C4-2B (cell line): ENCODE measurements at regions not wholly inside any gene's neighbourhood (a gene's known extent, or its start where the extent isn't known, plus 50 kb on each side); places are given as distances from the start of the nearest gene placed in this dataset.

Experiments used
- H3K27ac ChIP-seq: fragments of 450-650 bp; 2 replicates; pipeline ENCODE4 v1.5.1; 2017
- ZFX ChIP-seq: fragments of 450-650 bp; IDR thresholded peaks from 2 replicates; pipeline ENCODE4 v1.6.1; 2017
- TF ChIP-seq, protein P1 (sequence below): fragments of 450-650 bp; conservative IDR thresholded peaks from 2 replicates; pipeline ENCODE4 v1.5.1; 2017; ENCODE audit warnings: mild to moderate bottlenecking

DNA sequence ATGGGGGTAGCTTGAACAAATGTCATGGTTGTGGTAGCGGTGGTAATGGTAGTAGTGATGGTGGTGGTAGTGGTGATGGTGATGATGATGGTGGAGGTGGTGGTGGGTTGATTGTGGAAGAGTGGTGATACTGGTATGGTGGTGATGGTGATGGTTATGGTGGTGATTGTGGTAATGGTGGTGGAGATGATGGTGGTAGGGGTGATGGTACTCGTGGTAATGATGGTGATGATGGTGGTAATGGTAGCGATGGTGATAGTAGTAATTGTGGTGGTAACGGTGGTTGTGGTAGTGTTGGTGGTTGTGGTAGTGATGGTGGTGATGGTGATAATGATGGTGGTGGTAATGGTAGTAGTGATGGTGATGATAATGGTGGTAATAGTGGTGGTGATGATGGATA lies 65.7 kb upstream of the SDK1 start:
- TF ChIP-seq, protein P1, sequence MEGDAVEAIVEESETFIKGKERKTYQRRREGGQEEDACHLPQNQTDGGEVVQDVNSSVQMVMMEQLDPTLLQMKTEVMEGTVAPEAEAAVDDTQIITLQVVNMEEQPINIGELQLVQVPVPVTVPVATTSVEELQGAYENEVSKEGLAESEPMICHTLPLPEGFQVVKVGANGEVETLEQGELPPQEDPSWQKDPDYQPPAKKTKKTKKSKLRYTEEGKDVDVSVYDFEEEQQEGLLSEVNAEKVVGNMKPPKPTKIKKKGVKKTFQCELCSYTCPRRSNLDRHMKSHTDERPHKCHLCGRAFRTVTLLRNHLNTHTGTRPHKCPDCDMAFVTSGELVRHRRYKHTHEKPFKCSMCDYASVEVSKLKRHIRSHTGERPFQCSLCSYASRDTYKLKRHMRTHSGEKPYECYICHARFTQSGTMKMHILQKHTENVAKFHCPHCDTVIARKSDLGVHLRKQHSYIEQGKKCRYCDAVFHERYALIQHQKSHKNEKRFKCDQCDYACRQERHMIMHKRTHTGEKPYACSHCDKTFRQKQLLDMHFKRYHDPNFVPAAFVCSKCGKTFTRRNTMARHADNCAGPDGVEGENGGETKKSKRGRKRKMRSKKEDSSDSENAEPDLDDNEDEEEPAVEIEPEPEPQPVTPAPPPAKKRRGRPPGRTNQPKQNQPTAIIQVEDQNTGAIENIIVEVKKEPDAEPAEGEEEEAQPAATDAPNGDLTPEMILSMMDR, result no peak
- no peak for TF ChIP-seq ZFX
- H3K27ac ChIP-seq, result no peak overlapping the region

DNA sequence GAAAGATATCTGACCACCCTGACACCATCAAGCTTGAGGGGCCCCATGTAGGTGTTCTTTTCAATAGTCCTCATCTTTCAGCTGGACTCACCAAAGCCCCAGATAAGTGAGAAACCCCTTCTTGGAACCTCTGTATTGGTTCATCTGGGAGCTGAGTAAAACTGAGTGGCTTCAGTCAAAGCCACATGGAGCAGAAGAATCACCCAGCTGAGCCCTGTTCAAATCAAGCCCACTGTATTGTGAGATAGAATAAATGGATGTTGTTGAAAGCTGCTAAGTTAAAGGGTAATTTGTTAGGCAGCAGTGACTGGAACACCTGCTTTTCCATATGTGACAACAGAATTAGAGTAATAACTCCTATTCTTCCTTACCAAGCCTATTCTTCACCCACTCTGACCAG lies 64.8 kb upstream of the SDK1 start:
- H3K27ac ChIP-seq, result no peak overlapping the region
- TF ChIP-seq ZFX, result no peak
- TF ChIP-seq, protein P1, result no peak

DNA sequence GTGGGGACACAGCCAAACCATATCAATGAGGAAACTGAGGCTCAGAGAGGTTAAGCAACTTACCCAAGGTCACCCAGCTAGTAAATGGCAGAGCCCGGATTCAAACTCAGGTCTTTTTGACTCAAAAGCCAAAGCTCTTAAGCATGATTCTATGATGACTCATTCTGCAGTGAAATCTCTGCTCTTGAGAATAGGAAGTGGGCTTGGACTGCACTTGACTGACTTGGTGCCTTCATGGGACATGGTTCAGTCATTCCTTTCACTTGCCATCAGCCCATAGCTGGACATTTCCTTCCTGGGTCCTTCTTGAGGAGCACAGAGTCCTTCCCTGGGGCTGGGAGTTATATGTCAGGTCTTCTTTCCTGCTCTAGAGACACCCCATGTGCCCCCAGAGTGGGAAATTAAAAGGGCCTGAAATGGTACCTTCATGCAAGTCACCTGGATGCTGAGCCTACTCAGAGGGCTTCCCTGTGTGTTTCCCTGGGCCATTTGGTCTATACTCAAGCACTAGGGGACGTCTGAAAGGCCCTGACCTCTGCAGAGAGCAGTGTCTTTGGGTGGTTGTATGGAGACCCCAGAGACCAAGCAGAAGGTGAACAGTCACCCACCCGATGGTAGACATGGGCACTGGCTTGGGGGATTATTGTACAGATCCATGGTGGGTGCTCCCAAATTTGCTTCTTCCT lies 62.4 kb upstream of the SDK1 start:
- H3K27ac ChIP-seq, result no peak overlapping the region
- TF ChIP-seq ZFX, result no peak
- TF ChIP-seq, protein P1, result no peak

DNA sequence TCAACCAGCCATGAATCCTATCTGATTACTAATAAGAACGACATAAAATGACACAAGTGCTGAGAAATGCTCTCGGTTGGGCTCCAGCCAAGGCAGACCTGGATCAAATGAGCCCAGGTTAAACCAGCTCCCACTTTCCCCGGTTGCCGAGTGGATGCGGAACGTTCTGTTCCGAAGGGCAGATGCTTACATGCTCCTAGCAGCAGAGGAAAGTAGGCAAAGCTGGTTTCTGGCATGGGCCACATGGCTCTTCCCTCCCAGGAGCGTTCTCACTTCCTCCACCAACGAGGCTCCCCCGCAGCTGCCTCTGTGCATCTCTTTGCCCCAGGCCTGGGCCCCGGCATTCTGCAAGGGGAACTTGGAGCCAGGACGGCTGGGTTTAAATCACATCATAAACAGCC lies 61.8 kb upstream of the SDK1 start:
- no peak overlapping the region for H3K27ac ChIP-seq
- TF ChIP-seq, protein P1, result no peak

DNA sequence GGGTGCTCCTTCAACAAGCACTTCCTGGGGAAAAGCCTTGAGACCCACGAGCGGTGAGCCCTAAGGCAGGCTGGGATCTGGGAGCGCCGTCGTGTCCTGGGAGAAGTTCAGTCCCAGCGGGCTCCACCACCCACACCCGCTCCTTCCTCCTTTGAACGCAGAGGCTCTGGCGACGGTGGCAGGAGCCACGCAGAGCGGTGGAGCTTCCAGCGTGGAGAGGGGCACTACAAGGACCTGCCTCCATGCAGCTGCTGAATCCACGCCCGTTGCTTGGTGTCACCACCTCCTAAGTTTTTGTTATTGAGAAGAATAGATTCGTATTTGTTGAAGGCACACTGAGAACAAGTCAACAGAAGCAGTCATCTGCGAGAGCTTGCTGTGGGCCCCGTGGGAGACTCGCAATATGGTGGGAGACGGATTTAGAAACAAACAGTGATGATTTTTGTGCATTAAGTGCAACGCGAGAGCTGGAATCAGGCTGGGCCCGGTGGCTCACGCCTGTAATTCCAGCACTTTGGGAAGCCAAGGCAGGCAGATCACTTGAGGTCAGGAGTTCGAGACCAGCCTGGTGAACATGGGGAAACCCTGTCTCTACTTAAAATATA lies 60.1 kb upstream of the SDK1 start:
- TF ChIP-seq, protein P1, result no peak
- H3K27ac ChIP-seq, result no peak overlapping the region

DNA sequence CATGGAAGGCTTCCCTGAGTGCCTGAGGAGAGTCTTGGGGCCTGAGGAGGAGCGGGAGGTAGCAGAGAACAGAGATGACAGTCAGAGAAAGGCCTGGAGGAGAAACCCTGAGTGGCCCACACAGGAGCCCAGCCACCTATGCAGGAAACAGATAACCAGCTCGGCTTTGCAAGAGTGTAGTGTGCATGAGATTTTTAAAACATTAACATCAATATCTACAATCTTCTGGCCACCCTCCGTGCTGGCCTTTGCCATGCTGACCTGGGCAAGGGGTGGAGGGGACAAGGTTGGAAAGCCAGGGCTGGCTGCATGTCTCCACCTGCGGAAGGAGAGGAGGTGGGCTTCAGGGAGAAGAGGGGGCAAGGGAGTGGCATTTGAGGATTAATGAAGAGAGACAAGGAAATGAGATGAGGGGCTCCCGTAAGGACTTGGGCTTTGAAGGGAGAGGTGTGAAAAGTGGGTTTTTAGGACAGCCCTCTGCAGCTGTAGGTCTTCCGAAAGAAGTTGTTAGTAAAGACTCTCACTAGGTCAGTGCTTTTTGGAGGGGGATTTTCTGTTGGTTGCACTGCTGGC lies 59.3 kb upstream of the SDK1 start:
- no peak overlapping the region for H3K27ac ChIP-seq
- TF ChIP-seq, protein P1, result no peak
- no peak for TF ChIP-seq ZFX

DNA sequence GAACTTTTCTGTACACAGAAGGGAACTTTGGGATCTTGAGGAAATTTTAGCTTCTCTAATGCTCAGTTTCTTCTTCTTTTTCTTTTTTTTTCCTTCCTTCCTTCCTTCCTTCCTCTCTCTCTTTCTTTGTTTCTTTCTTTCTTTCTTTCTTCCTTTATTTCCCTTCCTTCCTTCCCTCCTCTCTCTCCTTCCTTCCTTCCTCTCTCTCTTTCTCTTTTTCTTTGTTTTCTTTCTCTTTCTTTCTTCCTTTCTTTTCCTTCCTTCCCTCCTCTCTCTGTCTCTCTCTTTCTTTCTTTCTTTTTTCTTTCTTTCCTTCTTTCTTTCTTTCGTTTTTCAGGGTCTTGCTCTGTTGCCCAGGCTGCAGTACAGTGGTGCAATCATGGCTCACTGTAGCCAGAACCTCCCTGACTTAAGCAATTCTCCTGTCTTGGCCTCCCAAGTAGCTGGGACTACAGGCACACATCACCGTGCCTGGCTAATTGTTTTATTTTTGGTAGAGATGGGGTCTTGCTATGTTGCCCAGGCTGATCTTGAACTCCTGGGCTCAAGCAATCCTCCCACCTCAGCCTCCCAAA lies 58.6 kb upstream of the SDK1 start:
- no peak overlapping the region for H3K27ac ChIP-seq
- TF ChIP-seq ZFX, result no peak
- TF ChIP-seq, protein P1, result no peak
